ENCODE measurements at regions not wholly inside any gene's neighbourhood (a gene's known extent, or its start where the extent isn't known, plus 50 kb on each side); places are given as distances from the start of the nearest gene placed in this dataset.
"Not testable (repeated sequence)": the region's sequence is repeated elsewhere in the genome, so short reads cannot be mapped to it uniquely, and the experiment has no call there.

DNA sequence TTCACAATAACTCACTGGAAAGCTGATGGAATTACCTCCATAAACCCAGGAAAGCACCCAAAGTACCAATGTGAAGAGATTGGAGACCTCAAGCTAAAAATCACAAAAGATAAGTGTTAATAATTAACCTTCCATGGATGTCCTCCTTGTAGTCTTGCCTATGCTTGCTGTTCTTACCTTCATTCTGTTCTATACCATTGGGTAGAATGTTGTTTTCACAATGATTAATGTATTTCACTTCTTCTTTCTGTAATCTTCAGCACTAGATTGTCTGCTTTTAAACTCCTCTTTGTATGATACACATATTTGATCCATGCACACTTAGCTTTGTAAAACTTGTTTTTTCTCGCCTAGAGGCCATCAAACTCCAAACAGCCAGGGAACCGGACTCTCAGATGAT is 570.3 kb downstream of the RAPGEF2 start:
- DNase-seq, result no peak

DNA sequence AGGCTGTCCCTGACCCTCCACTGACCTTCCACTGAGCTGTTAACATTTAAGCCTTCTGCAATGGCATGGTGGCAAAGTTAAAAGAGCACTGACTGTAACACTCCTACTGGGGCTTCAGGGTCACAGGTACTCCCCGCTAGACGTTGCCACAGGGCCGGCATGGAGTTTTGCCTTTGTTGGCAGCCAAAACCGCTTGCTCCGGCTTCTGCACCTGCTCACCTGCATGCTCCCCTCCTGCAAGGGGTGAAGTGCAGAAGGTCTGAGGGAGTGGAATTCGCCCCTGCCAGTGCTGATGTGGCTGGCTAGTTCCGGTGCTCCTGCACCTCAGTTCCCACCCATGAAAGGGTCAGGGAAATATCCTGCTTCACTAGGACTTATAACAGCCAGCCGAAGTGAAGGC is 571.4 kb downstream of the RAPGEF2 start:
- no peak for DNase-seq

DNA sequence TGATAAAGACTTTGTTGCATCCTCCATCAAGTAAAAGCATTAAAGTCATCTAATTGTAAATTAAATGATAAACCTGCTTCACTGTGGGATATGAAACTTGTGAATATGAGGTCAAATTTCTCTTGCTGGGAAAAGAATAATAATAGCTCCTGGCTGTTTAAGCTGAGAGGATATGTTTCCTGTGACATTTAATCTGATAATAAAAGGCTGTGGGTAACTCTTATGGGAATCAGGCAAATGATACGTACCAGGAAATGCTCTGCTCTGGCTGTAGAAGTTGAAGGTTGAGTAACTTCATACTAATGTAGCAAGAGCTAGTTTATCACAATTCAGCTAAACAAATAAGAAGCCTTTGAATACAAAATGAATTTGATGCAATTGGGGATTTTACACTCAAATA is 574.6 kb downstream of the RAPGEF2 start:
- no peak for DNase-seq

DNA sequence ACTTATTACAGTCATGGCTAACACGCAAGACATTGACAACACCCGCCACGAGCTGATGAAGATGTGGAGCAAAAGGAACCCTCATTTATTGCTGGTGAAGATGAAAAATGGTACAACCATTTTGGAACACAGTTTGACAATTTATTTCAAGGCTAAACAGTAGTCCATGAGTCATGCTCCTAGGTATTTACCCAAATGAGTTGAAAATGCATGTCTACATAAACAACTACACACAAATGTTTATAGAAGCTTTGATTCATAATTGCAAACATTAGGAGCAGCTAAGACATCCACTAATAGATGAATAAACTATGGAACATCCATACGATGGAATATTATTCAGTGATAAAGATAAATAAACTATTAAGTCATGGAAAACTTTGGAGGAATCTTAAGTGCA is 580.1 kb downstream of the RAPGEF2 start:
- DNase-seq, result no peak

DNA sequence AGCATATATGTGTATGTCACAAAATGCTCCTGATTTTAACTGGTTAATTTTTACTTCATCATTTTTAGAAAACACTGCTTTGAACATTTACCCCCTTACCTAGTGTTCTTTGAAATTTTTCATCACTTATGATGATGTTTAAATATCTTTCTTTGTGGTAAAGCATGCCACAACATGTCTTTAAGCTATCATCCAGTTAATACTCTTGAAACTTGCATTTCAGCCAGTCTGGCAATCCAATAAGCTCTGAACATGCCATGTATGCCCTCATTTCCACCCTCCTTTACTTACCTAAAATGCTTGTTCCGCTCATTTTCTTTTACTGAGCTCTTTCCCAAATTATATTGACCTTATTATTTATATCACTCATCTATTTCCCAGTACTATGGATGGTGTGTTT is 581.2 kb downstream of the RAPGEF2 start:
- DNase-seq, result no peak

DNA sequence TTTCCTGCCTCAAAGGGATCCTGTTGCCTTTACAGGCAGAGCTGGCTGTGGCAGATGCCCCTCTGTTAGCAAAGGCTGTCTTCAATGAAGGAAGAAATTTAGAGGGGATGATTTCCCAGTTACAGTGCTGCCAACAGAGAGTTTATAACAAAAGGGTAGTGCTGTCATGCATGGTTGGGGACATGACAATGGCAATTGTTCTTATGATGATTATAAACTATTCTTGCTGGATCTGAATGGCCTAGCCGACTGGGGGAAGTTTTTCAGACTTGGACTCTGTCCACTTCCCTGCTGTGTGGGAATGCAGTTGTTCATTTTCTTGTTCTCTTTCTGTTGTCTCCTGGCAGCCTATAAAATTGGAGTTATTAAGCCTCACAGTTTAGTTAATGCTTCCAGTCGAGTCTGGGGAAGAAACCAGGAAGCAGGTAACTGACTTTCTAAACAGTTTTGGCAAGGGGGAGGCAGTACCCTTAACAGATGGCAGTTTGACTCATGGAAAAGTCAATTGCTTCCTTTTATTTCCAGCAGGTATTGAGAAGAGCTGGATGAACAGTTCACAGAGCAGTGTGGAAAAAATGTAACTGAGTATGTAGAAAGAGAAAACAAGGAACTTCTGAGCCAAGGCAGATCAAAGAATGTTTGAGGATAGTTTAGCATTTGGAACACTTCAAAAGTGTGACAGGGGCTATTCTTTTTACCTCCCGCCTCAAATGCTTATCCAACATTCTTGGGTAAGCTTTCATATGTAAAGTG is 582.6 kb downstream of the RAPGEF2 start:
- DNase-seq, result no peak

DNA sequence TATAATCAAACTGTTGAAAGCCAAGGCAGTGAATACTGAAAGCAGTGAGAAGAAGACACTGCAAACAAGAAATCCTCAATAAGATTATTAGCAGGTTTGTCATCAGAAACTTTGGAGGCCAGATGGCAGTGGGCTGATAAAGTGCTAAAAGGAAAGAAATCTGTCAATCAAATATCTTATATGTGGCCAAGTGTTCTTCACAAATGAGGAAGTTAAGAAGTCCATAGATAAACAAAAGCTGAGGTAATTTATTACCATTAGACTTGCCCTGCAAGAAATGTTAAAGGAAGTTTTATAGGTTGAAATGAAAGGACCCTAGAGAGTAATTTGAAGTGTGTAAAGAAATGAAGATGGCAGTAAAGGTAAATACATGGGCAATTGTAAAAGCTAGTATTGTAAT is 586.6 kb downstream of the RAPGEF2 start:
- no peak for DNase-seq

DNA sequence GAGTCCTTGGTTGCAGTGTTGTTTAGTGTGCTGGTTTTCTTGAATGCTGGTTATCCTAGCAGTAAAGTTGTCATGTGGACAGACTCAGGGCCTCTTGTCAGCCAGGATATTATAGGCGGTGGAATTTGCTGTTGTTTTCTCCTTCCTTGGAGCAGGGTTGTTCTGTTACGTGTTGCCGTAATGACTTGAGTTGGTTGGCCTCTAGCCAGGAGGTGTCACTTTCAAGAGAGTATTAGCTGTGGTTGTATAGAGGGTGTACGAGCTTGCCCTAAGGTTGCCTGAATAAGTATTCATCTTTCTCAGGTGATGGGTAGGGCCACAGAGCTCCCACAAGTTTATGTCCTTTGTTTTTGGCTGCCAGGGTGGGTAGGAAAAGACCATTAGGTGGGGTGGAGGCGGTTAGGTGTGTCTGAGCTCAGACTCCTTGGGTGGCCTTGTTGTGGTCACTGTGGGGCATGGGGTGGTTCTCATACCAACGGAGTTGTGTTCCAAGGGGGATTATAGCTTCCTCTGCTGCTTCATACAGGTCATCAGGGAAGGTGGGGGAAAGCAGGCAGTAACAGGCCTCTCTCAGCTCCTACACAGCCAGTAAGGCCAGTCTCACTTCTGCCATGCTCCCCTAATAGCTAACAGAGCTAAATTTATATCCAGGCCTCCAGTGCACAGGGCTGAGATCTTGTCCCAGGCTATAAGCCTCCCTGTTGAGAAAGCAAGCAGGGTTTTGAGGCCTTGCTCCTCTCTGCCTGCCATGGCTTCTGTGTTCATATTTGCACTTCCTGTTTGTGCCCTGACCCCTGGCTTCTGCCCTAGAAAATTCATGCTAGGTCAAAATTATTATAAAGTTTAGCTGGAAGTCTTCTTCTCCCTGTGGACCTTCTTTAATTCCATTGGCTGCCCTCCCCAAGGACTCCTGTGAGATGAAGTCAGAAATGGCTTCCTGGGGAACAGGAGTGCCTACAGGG is 594.7 kb downstream of the RAPGEF2 start:
- DNase-seq, result no peak

DNA sequence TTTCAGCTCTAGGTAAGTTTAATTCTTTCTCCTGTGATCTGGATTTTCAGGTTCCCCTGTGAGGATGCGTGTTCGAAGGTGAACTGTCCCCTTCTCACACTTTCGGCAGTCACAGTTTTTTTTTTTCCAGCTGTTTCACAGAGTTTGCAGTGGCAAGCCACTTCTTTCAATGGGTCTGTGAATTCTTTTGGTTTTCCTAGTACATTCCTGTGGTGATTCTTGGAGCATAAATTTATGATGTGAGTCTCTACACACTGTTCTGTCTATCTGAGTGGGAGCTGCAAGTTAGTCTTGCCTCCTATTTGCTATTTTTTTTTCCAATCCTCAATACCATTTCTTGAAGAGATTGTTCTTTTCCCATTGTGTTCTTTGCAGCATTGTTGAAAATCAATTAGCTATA is 595.5 kb downstream of the RAPGEF2 start:
- no peak for DNase-seq

DNA sequence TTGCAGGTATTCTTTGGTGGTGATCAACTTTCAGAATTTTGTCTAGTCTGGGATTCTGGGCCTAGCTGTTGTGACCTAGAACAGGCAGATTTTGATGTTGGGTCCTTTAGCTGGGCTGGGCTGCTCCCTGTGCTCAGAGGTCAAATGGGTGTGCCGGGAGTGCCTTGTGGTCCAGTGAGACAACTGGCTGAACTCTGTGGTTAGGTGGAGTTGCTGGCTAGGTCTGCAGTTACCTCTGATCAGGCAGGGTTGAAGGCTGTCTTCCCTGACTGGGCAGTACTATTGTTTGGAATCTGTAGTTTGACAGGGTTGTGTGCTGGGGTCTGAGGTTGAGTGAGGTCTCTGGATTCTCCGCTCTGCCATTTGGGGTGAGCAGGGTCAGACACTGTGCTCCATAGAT is 599.3 kb downstream of the RAPGEF2 start:
- DNase-seq, result no peak

DNA sequence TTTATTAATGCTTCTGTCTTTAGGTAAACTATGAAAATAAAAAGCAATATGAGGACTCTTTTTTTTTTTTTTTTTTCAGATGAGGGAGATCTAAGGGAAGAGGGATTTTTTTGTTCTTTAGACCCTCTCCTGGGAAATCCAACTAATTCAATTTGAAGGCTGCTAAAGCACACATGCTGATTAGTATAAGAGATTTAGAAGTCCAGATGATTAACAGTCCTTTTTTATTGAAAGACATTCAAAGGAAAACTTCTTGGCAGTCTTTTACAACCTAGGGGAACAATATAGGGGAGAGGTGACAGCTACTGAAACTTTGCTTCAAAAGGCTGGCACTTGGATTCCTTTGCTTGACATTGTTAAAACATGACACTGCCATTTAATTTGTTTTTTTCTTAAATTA is 602.5 kb downstream of the RAPGEF2 start:
- no peak for DNase-seq

DNA sequence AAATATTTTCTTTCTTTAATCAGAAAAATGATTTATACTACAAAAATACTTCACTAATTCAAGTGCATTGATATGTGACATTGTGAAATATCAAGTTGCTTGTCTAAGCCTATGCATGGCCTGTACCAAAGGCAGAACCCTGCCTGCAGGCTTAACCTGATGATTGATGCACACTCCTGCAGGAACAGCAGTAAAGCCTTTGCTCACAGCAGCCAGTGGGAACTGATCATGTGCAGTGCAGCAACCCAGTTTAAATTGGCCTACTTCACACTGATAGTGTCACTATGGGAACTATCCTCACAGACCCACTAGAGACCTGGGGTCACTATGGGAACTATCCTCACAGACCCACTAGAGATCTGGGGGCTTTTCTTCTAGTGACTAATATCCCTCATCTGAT is 603.8 kb downstream of the RAPGEF2 start:
- no peak for DNase-seq

DNA sequence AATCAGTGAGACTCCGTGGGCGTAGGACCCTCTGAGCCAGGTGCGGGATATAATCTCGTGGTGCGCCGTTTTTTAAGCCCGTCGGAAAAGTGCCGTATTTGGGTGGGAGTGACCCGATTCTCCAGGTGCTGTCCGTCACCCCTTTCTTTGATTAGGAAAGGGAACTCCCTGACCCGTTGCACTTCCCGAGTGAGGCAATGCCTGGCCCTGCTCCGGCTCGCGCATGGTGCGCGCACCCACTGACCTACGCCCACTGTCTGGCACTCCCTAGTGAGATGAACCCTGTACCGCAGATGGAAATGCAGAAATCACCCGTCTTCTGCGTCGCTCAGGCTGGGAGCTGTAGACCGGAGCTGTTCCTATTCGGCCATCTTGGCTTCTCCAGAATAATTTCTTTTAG is 612.3 kb downstream of the RAPGEF2 start:
- not testable (repeated sequence) for DNase-seq

DNA sequence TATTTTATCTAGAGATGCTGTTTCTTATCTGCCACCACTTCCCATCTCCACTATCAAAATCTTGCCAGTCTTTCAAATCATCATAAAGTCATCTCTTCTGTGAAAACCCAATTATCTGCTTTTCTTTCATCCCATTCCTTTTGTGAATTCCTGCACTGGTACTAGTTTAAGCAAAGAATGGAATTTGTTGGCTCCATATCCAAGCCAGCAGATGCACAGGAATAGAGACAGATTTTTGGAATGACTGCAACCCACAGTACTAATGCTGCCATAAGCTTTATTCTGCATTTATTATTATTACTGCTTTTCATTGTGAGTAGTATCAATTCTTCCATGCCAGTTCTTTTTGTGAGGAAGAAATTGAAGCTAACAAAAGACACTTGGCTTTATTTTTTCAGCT is 616.7 kb downstream of the RAPGEF2 start:
- DNase-seq, result no peak

DNA sequence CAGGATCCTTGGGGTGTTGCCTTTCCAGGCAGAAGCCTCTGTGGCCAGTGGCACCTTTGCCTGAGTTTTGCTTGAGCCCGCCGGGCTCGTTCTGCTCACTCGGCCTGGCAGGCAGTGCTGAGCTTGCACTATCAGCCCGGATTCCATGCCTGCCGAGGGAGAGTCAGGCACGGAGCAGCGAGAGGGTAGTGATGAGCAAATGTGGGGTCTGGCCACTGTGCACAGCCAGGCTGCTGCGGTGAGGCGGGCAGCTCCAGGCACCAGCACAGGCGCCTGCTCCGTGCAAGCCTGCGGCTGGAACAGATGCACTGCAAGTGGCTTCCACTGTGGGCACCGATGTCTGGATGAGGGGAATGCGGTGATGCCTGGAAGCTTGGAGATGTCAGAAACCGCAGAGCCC is 619.2 kb downstream of the RAPGEF2 start:
- no peak for DNase-seq

DNA sequence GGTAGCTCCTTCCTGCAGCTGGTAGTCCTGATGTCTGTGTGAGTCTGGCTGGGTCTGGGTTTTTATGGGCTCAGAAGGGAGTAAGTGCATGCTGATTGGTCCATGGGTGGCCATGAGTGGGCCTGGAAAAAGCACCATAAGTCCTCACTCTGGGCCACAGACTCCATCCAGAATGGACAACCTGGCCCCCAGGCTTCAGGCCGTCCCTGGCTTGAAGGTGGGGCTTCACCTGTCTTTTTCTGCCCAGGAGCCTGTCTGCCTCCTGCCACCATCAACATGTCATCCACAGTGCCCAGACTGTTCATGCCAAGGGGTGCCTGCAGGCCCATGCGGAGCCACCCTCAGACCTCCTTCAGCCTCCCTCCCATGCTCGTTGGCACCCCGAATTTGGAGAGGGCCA is 620.0 kb downstream of the RAPGEF2 start:
- DNase-seq, result no peak

DNA sequence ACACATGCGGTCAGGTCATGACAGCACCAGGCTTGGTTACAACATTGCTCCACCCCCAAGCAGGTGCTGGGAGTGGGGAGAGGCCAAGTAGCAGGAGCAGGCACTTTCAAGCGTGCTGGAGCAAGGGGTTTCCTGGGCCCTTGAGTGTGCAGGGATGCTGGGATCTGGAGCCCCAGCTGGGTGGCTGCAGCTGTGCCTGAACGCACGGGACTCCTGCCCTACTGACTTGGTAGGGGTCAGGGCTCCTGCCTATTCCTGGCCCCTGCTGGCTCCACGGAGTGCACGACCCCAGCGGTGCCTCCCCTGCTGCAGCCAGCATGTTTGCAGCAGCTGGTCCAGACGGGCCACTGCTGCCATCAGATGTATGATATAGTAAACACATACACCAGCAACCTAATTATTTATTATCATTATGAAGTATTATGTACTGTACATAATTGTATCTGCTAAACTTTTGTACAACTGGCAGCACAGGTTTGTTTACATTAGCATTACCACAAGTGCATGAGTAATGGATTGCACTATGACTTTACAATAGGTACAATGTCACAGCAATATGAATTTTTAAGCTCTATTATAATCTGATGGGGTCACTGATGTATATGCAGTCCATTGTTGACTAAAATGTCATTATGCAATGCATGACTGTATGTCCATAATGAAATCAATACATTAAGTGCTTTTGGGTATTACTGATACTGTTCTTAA is 620.6 kb downstream of the RAPGEF2 start:
- DNase-seq, result no peak

DNA sequence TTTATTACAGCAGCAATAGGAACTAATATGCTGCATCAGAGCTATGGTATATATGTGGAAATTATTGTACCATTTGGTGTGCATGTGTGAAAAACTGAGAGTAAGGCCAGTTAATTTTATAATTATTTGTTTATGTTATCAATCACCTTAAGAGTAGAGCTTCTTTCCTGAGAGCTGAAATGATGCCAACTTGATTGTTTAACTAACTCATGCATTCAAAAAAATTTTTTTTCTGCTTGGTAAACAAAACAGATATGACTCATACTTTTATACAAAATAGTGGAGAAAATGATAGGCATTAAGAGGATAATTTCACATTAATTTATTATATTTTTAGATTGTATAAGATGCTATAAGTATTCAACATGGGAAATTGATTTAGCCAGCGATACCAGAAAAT is 622.7 kb downstream of the RAPGEF2 start:
- DNase-seq, result no peak

DNA sequence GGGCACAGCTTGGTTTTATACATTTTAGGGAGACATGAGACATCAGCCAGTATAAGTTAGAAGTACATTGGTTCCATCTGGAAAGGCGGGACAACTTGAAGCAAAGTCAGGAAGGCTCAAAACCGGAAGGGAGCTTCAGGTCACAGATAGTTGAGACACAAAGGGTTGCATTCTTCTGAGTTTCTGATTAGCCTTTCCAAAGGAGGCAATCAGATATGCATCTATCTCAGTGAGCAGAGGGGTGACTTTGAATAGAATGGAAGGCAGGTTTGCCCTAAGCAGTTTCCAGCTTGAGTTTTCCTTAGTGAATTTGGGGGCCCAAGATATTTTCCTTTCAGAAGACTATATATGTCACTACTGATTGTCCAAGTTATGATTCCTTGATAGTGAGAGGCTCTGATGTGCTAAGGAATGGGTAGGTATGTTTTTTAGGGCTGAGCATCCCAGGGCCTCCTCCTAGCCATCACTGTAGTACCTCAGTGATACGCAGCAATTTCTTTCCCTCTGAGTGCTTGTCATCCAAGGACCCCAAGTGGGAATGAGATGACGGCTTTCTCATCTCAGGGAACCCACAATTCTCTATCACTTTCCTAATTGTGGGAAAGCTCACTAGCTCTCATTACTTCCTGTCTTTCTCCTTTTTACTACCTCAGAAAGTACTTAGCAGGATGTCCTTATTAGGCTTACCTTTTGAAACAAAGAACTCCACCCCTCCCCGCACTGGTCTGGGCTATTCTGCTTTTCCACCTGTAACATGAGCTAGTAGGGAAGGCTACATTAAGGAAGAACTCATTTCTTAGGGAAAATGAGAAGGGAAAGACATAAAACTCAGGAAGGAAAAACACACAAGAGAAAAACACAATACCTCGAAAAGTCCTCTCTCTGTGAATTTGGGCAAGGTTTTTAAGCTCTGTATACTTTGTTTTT is 632.7 kb downstream of the RAPGEF2 start:
- DNase-seq, result no peak

DNA sequence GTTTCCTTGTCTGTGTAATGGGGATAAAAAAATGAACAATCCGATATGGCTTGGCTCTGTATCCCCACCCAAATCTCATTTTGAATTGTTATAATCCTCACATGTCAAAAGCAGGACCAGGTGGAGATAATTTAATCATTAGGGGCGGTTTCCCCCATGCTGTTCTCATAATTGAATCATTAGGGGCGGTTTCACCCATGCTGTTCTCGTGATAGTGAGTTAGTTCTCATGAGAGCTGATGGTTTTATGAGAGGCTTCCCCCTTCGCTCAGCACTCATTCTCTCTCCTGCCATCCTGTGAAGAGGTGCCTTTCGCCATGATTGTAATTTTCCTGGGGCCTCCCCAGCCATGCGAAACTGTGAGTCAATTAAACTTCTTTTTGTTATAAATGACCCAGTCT is 633.5 kb downstream of the RAPGEF2 start:
- no peak for DNase-seq

DNA sequence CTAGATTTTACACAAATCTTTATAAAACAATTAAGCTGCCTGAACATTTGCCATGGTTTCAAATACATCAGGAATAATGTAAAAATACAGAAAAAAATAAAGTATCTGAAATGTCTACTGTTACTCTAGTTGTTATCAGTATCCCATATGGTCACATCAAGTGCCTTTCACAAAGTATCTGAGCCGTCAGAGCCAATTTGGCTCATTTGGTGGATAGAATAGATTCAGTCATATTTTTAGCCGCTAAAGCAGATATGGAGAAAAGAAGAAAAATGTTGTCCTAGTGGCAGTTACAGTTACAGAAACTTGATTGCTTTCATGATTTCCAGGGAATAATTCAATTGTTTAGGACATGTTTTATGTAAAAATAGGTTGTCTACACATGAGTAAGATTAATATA is 641.1 kb downstream of the RAPGEF2 start:
- no peak for DNase-seq

DNA sequence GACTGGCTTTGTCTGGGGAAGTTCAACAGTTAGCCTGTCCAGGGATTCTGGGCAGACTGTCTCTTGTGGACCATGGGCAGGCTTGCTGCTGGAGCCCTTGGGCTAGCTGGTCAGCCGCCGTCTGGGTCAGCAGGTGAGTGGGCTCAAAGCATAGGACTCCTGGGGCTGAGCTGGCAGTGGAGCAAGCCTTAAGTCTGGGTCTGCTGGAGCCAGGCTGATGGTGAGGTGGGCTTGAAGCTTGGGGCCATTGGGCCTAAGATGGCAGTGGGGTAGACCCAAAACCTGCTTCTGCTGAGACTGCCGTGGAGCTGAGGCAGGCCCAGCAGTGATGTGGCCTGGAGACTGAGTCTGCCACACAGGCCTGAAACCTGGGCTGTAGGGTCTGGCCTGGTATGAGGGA is 645.1 kb downstream of the RAPGEF2 start:
- DNase-seq, result no peak

Measured in activated CD4-positive, alpha-beta T cell treated with anti-CD3 and anti-CD28 coated beads, Interleukin-10, Interleukin-2, amounts not matched to agents 100 ng/mL and 50 ng/mL, durations not matched to agents 16 hours and 8 hours (primary cell).